Esophagus squamous epithelium (tissue), 4 donors: ENCODE measurements at regions not wholly inside any gene's neighbourhood (a gene's known extent, or its start where the extent isn't known, plus 50 kb on each side); places are given as distances from the start of the nearest gene placed in this dataset.

Source experiments
- POLR2A ChIP-seq, 4 donors: fragments of 450-650 bp; IDR thresholded peaks; one replicate each; pipeline ENCODE4 v1.6.1; 2017; ENCODE audit warnings: antibody characterized with exemption in 4 of 4, mild to moderate bottlenecking in 4 of 4, moderate library complexity in 3 of 4
- TF ChIP-seq, protein P1 (sequence below), 6 experiments: fragments of 450-650 bp in 4 of 6; fragments of 200-600 bp in 2 of 6; sonication (generic) in 2 of 6; IDR thresholded peaks; one replicate each; pipeline ENCODE4 v1.5.1; 2016 to 2019; ENCODE audit warnings: antibody characterized with exemption in 6 of 6, mild to moderate bottlenecking in 4 of 6, moderate library complexity in 4 of 6

DNA sequence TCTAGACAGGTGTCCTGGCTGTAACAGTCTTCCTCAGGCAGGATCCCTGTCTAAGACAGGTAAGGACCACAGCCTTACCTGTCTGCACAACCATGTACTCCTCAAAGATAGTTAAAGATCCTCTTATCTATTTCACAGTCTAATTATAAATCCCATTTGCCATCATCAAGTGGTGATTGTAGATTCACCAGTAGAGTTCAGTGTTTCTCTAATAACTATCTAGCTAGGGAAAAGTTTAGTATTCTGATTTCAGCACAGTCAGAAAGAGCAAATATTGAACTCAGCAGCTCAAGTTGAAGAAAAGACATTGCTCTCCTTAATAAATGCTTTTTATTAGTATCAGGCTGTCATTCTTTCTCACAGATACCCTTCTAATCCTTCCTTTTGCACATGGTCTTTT, 1305.5 kb upstream of the NXPH2 start:
- TF ChIP-seq POLR2A (IDR thresholded peaks at IDR 0.05) = no peak
- TF ChIP-seq, protein P1, sequence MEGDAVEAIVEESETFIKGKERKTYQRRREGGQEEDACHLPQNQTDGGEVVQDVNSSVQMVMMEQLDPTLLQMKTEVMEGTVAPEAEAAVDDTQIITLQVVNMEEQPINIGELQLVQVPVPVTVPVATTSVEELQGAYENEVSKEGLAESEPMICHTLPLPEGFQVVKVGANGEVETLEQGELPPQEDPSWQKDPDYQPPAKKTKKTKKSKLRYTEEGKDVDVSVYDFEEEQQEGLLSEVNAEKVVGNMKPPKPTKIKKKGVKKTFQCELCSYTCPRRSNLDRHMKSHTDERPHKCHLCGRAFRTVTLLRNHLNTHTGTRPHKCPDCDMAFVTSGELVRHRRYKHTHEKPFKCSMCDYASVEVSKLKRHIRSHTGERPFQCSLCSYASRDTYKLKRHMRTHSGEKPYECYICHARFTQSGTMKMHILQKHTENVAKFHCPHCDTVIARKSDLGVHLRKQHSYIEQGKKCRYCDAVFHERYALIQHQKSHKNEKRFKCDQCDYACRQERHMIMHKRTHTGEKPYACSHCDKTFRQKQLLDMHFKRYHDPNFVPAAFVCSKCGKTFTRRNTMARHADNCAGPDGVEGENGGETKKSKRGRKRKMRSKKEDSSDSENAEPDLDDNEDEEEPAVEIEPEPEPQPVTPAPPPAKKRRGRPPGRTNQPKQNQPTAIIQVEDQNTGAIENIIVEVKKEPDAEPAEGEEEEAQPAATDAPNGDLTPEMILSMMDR (IDR thresholded peaks at IDR 0.05) = no peak
